ENCODE measurements at regions not wholly inside any gene's neighbourhood (a gene's known extent, or its start where the extent isn't known, plus 50 kb on each side); places are given as distances from the start of the nearest gene placed in this dataset.

DNA sequence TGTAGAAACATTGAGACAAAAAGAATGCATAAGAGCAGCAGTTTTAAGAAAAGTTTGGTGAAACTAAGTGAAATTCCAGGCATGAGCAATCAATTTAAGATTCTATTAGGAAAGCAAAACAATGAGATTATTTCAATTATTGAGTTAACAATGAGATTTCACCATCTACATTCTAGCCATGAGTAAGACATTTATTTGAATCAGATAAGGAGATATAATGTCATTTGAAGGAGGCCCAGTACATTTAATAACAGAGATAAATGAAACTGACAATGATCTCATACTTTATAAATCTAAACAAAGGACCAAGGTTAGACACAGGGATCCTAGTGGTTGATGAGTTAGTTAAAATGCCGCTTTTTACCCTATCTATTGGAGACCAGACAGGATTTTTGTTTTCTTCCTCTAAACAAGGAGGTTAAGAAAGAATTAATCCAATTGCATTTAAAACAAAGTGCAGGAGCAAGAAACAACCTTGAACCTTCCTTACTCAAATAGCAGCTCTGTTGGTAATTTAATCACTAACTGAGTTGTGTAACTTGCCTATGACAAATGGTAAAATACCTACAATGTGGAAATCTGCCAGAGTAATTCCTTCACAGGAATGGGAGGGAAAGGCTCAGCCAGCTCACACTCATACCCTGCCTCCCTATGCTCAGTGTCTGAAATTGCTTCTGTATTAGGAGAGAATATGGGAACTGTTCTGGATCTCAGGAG lies 103.5 kb upstream of the NR3C1 start (continued):
- peak; percentile 91 for TF ChIP-seq NR2F6 (IDR thresholded peaks at IDR 0.05)
- TF ChIP-seq NR2F6 (CRISPR knock-in tag; IDR thresholded peaks at IDR 0.05): peak; percentile 87
- TF ChIP-seq HIVEP1 (CRISPR knock-in tag; IDR thresholded peaks at IDR 0.05): no peak
- TF ChIP-seq, protein P1, sequence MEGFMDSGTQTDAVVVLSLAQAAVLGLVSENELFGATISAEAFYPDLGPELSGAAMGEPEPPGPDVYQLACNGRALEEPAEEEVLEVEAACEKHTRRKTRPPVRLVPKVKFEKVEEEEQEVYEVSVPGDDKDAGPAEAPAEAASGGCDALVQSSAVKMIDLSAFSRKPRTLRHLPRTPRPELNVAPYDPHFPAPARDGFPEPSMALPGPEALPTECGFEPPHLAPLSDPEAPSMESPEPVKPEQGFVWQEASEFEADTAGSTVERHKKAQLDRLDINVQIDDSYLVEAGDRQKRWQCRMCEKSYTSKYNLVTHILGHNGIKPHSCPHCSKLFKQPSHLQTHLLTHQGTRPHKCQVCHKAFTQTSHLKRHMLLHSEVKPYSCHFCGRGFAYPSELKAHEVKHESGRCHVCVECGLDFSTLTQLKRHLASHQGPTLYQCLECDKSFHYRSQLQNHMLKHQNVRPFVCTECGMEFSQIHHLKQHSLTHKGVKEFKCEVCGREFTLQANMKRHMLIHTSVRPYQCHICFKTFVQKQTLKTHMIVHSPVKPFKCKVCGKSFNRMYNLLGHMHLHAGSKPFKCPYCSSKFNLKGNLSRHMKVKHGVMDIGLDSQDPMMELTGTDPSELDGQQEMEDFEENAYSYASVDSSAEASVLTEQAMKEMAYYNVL (CRISPR knock-in tag; IDR thresholded peaks at IDR 0.05; ENCODE audit: borderline replicate concordance): peak; percentile 79
- TF ChIP-seq ZNF746 (CRISPR knock-in tag; IDR thresholded peaks at IDR 0.05): no peak
- peak; percentile 92 for TF ChIP-seq PITX1 (CRISPR knock-in tag; IDR thresholded peaks at IDR 0.05)
- TF ChIP-seq, protein P2, sequence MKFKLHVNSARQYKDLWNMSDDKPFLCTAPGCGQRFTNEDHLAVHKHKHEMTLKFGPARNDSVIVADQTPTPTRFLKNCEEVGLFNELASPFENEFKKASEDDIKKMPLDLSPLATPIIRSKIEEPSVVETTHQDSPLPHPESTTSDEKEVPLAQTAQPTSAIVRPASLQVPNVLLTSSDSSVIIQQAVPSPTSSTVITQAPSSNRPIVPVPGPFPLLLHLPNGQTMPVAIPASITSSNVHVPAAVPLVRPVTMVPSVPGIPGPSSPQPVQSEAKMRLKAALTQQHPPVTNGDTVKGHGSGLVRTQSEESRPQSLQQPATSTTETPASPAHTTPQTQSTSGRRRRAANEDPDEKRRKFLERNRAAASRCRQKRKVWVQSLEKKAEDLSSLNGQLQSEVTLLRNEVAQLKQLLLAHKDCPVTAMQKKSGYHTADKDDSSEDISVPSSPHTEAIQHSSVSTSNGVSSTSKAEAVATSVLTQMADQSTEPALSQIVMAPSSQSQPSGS (CRISPR knock-in tag; IDR thresholded peaks at IDR 0.05): peak; percentile 87
- no peak for TF ChIP-seq CC2D1A (CRISPR knock-in tag; IDR thresholded peaks at IDR 0.05)
- TF ChIP-seq, protein P3, sequence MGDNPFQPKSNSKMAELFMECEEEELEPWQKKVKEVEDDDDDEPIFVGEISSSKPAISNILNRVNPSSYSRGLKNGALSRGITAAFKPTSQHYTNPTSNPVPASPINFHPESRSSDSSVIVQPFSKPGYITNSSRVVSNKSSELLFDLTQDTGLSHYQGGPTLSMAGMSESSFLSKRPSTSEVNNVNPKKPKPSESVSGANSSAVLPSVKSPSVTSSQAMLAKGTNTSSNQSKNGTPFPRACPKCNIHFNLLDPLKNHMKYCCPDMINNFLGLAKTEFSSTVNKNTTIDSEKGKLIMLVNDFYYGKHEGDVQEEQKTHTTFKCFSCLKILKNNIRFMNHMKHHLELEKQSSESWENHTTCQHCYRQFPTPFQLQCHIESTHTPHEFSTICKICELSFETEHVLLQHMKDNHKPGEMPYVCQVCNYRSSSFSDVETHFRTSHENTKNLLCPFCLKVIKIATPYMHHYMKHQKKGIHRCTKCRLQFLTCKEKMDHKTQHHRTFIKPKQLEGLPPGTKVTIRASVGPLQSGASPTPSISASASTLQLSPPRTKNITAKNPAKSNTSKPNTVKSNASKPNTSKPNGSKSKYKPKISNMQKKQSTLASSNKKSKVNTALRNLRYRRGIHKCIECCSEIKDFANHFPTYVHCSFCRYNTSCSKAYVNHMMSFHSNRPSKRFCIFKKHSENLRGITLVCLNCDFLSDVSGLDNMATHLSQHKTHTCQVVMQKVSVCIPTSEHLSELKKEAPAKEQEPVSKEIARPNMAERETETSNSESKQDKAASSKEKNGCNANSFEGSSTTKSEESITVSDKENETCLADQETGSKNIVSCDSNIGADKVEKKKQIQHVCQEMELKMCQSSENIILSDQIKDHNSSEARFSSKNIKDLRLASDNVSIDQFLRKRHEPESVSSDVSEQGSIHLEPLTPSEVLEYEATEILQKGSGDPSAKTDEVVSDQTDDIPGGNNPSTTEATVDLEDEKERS (CRISPR knock-in tag; IDR thresholded peaks at IDR 0.05): peak; percentile 41; the same call in 1 of the 2 replicates
- TF ChIP-seq YEATS2 (CRISPR knock-in tag; IDR thresholded peaks at IDR 0.05; ENCODE audit: borderline replicate concordance): no peak
- TF ChIP-seq, protein P4, sequence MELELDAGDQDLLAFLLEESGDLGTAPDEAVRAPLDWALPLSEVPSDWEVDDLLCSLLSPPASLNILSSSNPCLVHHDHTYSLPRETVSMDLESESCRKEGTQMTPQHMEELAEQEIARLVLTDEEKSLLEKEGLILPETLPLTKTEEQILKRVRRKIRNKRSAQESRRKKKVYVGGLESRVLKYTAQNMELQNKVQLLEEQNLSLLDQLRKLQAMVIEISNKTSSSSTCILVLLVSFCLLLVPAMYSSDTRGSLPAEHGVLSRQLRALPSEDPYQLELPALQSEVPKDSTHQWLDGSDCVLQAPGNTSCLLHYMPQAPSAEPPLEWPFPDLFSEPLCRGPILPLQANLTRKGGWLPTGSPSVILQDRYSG (CRISPR knock-in tag; IDR thresholded peaks at IDR 0.05): no peak
- TF ChIP-seq, protein P5, sequence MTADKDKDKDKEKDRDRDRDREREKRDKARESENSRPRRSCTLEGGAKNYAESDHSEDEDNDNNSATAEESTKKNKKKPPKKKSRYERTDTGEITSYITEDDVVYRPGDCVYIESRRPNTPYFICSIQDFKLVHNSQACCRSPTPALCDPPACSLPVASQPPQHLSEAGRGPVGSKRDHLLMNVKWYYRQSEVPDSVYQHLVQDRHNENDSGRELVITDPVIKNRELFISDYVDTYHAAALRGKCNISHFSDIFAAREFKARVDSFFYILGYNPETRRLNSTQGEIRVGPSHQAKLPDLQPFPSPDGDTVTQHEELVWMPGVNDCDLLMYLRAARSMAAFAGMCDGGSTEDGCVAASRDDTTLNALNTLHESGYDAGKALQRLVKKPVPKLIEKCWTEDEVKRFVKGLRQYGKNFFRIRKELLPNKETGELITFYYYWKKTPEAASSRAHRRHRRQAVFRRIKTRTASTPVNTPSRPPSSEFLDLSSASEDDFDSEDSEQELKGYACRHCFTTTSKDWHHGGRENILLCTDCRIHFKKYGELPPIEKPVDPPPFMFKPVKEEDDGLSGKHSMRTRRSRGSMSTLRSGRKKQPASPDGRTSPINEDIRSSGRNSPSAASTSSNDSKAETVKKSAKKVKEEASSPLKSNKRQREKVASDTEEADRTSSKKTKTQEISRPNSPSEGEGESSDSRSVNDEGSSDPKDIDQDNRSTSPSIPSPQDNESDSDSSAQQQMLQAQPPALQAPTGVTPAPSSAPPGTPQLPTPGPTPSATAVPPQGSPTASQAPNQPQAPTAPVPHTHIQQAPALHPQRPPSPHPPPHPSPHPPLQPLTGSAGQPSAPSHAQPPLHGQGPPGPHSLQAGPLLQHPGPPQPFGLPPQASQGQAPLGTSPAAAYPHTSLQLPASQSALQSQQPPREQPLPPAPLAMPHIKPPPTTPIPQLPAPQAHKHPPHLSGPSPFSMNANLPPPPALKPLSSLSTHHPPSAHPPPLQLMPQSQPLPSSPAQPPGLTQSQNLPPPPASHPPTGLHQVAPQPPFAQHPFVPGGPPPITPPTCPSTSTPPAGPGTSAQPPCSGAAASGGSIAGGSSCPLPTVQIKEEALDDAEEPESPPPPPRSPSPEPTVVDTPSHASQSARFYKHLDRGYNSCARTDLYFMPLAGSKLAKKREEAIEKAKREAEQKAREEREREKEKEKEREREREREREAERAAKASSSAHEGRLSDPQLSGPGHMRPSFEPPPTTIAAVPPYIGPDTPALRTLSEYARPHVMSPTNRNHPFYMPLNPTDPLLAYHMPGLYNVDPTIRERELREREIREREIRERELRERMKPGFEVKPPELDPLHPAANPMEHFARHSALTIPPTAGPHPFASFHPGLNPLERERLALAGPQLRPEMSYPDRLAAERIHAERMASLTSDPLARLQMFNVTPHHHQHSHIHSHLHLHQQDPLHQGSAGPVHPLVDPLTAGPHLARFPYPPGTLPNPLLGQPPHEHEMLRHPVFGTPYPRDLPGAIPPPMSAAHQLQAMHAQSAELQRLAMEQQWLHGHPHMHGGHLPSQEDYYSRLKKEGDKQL (CRISPR knock-in tag; IDR thresholded peaks at IDR 0.05; ENCODE audit: low read depth): peak; percentile 80
- TF ChIP-seq ZNF160 (CRISPR knock-in tag; IDR thresholded peaks at IDR 0.05): no peak; the same call in 1 of the 2 replicates
- no peak for TF ChIP-seq ZNF232 (CRISPR knock-in tag; IDR thresholded peaks at IDR 0.05; ENCODE audit: borderline replicate concordance)
- TF ChIP-seq ZFP36L1 (CRISPR knock-in tag; IDR thresholded peaks at IDR 0.05): no peak
- TF ChIP-seq ZNF552 (CRISPR knock-in tag; IDR thresholded peaks at IDR 0.05; ENCODE audit: borderline replicate concordance): no peak
- no peak for TF ChIP-seq FOXC1 (CRISPR knock-in tag; IDR thresholded peaks at IDR 0.05; ENCODE audit: borderline replicate concordance)

Data from HepG2 (cell line).